HG02973 (cell line): ENCODE measurements at regions not wholly inside any gene's neighbourhood (a gene's known extent, or its start where the extent isn't known, plus 50 kb on each side); places are given as distances from the start of the nearest gene placed in this dataset.
"Not testable (repeated sequence)": the region's sequence is repeated elsewhere in the genome, so short reads cannot be mapped to it uniquely, and the experiment has no call there.

ENCODE experiments used
- ATAC-seq: cut with Tn5 transposase; IDR thresholded peaks from one replicate; pipeline ENCODE4 v1.9.1; 2021; ENCODE audit warnings: moderate library complexity; ENCODE audit not compliant: unreplicated experiment

DNA sequence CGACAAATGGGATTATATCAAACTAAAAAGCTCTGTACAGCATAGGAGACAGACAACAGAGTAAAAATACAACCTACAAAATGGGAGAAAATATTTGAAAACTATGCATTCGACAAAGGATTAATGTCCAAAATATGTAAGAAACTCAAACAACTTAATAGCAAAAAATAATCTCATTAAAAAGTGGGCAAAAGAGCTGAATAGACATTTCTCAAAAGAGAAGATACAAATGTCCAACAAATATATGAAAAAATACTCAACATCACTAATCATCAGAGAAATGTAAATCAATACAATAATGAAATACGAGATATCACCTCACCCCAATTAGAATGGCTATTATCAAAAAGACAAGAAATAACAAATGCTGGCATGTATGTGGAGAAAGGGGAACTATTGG lies 272.9 kb downstream of the KLHL13 start:
- ATAC-seq, result no peak

DNA sequence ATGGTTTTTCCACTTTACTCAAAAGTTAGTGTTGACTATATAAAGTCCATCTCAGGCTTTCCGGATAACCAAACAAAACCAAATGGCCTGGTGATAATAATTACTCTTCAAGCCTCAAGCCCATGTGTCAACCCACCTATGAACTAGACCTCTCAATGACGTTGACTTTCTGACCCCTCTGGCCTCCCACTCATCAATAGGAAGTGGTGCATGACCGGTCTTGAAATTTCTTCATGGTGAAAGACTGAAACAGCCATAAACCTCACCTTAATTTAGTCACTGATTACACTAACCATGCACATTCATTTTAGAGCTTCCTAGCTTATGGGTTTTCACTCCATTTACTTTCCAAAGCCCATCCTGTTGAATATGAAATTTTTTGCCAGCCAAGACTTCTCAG lies 276.0 kb downstream of the KLHL13 start:
- ATAC-seq, result peak; percentile 67

DNA sequence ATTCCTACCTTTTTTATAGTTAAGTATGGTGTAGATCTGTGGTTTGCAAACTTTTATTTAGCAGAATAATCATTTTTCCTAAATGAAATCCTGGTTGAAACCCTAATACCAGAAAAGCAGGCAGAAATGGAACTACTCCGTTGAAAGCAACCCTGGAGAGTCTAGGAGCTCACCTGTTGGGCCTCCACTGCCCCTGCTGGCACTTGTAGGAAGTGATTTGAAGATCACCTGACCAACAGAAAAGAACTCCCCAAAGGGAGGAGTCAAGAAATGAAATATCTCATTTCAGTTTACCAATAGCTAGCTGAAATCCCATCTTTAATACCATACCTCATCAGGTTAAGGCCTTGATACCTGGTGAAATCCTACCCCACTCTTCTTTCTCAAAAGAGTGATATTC lies 277.1 kb downstream of the KLHL13 start:
- no peak for ATAC-seq

DNA sequence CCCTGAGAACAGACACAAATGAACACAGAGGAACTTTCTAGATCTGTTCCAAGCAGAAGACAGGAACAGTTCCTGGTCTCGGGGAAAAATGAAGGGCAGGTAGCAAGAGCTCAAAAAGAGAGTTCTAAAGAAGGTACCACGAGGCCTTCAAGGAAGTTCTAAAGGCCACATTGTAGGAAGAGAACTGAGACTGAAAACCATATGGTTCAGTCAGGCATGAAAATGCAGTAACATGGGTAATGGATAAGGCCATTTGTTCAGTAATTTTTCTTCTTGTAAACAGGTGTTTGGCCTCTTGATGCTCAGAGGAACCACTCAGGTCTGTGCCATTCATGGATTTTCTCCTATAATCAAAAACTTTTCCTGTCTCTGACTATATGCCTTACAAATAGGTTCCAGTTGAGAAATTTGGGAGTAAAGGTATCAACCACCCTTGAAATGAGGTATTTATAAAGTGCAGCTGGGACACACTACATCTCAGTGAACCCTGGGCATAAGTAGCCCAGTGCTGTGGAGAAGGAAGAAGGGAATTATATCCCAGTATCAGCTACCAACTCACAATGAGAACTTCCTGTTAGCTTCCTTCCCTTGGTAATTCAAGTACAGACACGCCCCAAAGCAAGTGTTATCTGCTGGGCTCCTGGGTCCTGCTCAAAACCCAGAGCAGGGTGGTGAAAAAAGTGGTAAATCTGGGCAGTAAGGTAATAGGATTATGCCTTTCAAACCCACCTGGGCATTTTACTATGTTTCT lies 277.9 kb downstream of the KLHL13 start:
- ATAC-seq, result peak; percentile 65

DNA sequence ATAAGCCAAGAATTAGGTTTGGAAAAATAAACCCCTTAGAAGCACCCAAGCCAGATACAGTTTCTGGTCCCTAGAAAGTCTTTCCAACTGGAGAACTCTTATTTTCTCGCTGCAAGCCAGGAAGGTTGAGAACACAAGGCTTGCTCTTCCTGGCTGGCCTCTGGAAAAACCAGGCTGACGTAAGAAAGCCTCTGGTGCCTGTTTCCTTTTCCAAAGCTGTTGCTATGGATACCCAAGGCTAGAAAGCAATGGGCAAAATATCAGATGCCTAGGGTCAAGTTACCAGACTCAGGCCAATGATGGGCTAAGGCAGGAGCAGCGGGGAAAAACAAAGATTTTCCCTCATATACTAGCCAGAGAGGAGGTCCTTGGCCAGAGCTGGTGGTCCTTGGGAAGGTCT lies 281.6 kb downstream of the KLHL13 start:
- no peak for ATAC-seq

DNA sequence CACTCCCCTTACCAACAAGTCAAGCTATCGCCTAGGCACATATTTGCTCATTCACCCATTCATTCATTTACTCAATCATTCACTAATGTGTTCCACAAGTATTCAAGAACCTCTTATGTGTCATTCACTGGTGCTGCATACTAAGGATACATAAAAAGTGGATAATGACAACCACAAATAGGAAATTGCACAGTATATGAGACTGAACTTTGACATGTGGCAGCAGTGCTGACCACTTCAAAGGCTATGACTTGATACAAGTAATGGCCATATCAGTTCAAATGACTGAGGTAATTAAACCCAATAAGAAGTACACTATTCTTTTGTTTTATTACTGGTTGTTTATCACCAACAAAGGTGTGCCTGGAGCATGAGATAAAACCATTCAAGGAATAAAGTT lies 282.5 kb downstream of the KLHL13 start:
- no peak for ATAC-seq

DNA sequence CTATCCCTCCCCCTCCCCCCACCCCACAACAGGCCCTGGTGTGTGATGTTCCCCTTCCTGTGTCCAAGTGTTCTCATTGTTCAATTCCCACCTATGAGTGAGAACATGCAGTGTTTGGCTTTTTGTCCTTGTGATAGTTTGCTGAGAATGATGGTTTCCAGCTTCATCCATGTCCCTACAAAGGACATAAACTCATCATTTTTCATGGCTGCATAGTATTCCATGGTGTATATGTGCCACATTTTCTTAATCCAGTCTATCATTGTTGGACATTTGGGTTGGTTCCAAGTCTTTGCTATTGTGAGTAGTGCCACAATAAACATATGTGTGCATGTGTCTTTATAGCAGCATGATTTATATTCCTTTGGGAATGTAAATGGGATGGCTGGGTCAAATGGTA lies 295.1 kb downstream of the KLHL13 start:
- not testable (repeated sequence) for ATAC-seq

DNA sequence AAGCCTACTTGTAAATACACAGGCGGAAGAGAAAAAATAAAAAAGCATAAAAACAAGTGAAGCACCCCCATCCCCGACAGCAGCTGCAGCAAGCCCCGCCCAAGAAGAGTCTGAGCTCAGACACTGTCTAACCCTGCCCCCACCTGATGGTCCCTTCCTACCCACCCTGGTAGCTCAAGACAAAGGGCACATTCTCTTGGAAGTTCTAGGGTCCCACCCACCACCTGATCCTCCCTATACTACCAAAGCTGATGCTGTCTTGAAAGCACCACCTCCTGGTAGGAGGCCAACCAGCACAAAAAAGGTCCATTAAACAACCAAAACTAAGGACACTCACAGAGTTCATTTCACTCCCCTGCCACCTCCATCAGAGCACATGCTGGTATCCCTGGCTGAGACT lies 308.2 kb downstream of the KLHL13 start:
- no peak for ATAC-seq

DNA sequence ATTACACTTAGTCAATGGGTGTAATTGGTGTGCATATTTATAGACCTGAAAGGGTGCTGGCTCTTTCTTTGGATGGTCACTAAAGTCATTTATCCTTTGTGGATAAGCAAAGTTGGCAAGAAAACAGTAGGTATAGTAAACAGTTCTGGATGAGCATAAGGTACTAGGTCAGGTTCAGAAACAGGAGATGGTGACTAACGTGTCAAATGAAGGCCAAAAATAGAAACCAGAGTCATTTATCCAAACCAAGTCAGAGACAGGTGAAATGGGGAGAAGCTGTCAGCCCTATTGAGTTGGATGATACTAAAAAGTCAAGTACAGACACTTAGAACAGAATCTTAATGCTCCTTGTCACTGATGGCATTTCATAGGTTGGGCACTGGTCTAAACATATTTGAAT lies 313.1 kb downstream of the KLHL13 start:
- ATAC-seq, result no peak

DNA sequence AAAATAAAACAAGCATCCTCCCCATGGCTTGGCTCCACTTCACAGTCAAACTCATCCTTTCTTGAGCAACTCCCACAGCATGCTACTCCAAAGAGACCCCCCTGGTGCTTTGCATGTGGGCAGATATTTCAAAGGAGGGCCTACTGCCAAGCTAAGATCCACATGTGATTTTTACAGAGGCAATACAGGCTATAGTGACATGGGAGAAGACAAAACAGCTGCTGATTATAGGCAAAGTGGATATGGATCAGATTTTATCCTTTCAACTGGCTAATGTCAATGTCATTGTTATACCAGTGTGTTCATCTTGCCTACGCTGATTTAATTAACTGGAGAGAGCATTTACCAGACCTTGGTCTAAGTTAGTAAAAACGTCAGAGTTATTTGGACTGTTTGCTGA lies 328.3 kb downstream of the KLHL13 start:
- ATAC-seq, result no peak

DNA sequence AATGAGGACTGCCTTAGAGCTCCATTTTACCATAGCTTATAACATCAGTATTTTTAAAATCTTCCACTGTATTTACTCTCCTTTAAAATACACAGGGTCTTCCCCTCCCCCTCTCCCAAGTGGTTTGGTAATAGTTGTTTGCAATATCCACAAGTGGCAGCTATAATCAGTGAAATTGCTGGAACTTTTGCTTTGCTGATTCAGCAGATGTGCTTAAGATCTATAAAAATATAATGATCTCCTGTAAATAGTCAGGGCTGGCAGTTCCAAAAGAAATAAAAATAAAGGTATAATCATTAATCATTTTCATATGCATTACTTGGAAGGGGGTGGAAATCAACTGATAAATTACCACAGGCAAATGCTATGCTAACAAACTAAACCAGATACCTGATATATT lies 345.2 kb downstream of the KLHL13 start:
- no peak for ATAC-seq

DNA sequence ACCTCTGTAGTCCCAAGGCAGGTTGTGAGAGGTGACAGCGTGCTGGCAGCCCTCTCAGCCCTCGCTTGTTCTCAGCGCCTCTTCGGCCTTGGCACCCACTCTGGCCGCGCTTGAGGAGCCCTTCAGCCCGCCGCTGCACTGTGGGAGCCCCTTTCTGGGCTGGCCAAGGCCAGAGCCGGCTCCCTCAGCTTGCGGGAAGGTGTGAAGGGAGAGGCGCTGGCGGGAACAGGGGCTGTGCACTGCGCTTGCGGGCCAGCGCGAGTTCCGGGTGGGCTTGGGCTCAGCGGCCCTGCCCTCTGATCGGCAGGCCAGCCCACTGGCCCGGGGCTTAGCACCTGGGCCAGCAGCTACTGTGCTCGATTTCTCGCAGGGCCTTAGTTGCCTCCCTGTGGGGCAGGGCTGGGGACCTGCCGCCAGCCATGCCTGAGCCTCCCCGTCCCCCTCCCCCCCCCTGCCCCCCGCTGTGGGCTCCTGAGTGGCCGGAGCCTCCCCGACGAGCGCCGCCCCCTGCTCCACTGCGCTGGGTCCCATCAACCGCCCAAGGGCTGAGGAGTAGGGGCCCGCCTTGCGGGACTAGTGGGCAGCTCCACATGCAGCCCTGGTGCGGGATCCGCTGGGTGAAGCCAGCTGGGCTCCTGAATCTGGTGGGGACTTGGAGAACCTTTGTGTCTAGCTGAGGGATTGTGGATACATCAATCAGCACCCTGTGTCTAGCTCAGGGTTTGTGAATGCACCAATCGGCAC lies 347.6 kb downstream of the KLHL13 start:
- no peak for ATAC-seq

DNA sequence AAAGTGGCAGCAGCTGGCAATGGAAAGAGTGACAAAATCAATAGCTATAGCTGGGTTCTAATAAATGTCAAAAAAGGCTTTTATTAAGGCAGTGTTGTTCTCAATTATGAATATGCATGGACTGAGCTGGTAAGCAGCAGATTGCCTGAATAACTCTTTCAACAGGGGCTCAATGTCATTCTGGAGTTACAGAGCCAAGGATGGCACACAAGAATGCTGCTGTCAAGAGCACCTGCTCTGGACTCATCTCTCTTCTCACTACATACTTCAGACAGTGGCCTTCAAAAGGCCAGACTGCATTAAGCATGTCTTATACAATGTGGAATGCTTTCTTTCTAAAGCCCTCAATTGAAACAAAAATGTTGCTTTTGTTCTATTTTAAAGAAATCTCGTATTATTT lies 351.4 kb downstream of the KLHL13 start:
- ATAC-seq, result no peak

DNA sequence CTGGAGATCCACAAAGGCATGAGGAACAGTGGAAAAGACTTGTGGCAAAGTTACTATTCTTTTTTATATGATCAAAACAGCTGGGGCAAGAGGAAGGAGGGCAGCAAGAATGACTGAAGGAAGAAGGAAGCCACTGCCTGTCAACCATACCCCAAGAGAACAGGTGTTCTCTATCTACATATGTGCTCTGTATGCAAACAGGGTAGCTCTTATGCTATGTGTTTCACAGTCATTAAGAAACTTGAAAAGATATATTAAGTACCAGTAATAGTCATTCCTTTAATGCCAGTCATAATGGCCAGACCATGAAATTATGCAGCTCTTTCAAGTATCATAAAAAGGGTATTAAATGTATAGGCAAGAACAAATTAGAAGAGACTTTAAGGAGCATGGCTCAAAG lies 363.9 kb downstream of the KLHL13 start:
- ATAC-seq, result peak; percentile 99

DNA sequence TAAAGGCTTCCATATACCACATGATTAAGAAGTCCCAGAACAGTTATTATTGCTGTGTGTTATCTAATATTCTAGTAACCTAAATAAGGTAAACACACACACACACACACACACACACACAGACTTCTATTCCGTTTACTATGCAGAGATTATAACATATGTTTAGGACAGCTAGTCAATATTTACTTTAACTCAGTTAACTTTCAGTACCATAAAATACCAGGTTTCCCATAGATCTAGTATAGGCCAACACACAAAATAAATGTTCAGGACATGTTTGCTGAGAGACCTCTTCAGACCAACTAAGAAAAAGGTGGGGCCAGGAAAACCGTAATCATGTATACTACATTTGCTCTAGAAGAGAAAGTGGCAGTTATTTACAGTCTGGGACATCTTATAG lies 365.5 kb downstream of the KLHL13 start:
- no peak for ATAC-seq

DNA sequence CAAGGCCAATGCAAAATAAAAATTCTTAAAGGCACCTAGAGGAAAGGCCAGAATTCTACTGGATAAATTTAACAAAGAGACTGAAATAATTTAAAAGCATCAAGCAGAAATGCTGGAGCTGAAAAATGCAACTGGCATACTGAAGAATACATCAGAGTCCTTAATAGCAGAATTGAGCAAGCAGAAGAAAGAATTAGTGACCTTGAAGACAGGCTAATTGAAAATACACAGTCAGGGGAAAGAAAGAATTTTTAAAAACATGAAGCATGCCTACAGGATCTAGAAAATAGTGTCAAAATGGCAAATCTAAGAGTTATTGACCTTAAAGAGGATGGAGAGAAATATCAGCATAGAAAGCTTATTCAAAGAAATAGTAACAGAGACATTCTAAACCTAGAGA lies 371.7 kb downstream of the KLHL13 start:
- no peak for ATAC-seq

DNA sequence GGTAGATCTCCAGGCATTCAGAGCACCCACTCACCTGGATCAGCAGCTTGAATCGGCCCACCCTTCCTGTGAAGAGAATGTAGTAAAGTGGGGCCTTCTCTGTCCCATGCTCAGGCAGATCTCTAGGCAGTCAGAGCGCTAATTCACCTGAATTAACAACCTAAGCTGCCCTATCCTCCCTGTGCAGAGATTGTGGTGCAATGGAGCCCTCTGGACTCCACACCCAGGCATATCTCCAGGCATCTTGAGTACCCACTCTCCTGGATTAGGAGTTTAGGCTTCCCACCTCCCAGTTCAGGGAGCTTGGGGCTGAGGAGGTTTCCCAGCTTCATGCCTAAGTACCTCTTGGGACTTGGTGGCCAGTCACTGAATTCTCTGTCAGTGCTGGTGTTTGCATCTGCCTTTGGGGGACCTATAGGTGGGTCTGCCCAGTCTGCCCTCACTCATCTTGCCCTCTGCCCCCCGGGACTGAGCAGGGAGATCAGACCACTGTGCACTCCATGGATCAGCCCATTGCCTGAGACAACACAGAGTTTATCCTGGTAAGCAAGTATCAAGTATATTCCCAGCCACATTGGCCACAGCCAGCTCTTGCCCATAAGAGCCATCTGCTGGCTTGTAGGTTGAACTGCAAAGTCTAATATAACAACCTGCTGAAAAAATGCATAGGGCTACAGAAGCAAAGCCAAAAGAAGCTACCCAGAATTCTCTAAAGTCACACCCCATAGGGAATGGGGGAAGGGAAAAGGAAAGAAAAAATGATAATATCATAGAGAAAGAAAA lies 372.9 kb downstream of the KLHL13 start:
- no peak for ATAC-seq

DNA sequence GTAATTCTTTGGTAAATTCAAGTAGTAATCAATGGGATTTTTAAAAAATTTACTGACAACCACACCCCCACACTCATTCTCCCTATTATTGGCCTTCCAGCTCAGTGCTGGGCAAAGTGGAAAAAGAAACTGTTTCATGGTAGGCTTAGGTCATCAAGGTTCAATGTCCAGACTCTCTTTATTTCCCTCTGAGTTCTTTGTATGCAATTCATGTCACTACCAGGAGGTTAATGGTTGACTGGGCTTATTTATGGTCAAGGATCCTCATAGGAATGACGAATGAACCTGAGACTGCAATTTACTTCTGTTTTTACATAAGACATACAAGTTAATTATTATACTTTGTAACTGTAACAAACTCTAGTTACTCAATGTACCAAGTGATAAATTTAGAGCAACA lies 403.2 kb downstream of the KLHL13 start:
- ATAC-seq, result no peak

DNA sequence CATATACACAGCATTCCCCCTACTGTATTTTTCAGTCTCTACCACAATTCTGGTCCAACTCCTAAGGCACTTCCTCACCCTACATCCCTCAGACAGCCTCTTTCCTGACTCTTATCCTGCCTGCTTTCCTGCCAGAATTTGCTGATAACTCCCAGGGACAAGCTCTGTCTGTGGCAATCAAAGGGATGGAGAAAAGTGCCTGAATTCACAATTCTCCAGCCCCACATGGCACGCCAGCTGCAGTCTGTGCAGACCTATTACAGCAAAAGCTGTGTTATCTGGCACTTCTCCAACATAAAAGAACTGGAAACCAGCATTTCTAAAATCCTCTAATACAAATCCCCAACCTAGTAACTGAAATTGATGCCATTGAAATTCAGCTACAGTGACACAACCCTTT lies 404.8 kb downstream of the KLHL13 start:
- no peak for ATAC-seq

DNA sequence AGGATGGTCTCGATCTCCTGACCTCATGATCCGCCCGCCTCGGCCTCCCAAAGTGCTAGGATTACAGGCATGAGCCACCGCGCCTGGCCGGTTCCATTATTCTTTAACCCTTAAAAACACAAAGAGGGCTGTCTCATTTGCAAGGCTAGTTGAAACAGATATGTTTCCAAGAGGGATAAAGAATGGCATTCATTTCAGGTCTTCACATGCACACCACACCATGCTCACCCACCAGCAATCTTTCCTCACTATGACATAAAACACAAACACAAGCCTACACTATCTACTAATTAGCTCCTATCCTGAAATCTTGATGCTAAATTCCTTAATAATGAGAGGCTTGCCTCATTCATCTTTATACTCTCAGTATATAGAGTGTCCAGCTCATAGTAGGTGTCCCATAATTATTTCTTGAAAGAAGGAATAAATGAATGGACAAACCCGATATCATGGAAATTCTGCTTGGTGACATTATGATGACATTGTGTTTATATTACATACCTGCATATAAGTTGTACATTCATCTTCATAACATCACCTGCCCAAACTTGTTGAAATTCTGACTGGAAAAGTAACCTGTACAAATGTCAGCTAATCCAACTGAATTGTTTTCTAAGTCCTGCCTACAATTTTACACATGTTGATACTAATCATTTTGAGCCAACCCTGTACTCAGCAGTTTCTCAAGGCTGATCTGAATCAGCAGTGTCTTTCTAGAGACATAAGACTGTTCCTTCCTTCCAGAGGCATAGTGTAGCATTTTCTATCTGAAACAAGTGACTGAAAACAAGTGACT lies 408.5 kb downstream of the KLHL13 start:
- no peak for ATAC-seq

DNA sequence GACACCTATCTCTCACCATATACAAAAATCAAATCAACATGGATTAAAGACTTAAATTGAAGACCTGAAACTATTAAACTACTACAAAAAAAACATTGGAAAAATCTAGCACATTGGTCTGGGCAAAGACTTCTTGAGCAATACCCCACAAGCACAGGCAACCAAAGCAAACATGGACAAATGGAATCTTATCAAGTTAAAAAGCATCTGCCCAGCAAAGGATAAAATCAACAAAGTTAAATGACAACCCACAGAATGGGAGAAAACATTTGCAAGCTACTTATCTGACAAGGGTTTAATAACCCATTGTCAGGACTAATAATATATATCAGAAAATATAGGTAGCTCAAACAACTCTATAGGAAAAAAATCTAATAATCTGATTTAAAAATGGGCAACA lies 415.6 kb downstream of the KLHL13 start:
- no peak for ATAC-seq
